ENCODE measurements at regions not wholly inside any gene's neighbourhood (a gene's known extent, or its start where the extent isn't known, plus 50 kb on each side); places are given as distances from the start of the nearest gene placed in this dataset.

- TF ChIP-seq CTCF (IDR thresholded peaks at IDR 0.05) (no peak), REST (IDR thresholded peaks at IDR 0.05; ENCODE audit: insufficient read depth in 1 of 2, low read depth in 2 of 2, low read length in 1 of 2) (no peak)
Observed at GRCh38 chr2:62361964-62362363, 144.0 kb downstream of the TMEM17 start.

Measured in Panc1 (cell line).